ENCODE measurements at regions not wholly inside any gene's neighbourhood (a gene's known extent, or its start where the extent isn't known, plus 50 kb on each side); places are given as distances from the start of the nearest gene placed in this dataset.
"Not testable (repeated sequence)": the region's sequence is repeated elsewhere in the genome, so short reads cannot be mapped to it uniquely, and the experiment has no call there.

DNA sequence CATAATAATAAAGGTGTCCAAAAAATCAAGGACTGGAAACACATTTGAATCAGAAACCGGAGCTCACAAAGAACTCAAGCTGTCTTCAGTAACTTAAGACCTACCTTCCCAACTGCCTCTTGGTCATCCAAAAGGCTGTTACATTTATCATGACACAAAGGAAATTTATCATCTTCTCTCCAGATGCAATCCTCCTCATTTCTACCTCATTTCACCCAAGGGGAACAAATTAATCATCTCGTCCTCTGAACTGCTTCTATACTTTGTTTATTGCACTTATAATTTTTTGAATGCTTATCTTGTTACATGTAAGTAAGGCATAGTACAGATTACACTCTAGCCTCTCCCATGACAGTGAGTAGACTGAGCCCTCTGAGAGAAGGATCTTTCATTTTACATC, 105.1 kb upstream of the RGPD4 start:
- no peak for TF ChIP-seq POLR2A (IDR thresholded peaks at IDR 0.05)
- no peak for DNase-seq
- intact Hi-C loops (cut with DNase I; ENCODE audit: low total_unique reads): no loop called here
- Histone ChIP-seq H3K36me3 (no peaks in the 10 kb centered on the region), H3K4me3 (no peak overlapping the region), H3K4me1 (no peaks in the 10 kb centered on the region), H3K9me3 (no peaks in the 10 kb centered on the region), H3K27me3 (no peaks in the 10 kb centered on the region), H3K27ac (no peak overlapping the region)

DNA sequence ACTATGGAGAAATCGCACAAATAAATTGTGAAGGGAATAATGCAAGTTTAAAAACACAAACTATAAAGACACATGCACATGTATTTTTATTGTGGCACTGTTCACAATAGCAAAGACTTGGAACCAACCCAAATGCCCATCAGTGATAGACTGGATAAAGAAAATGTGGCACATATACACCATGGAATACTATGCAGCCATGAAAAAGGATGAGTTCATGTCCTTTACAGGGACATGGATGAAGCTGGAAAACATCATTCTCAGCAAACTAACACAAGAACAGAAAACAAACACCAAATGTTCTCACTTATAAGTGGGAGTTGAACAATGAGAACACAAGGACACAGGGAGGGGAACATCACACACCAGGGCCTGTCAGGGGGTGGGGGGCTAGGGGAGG, 100.9 kb upstream of the RGPD4 start:
- H3K4me3 ChIP-seq; H3K9me3 ChIP-seq; H3K27ac ChIP-seq; intact Hi-C loops (cut with DNase I; ENCODE audit: low total_unique reads); DNase-seq; H3K4me1 ChIP-seq; H3K36me3 ChIP-seq; H3K27me3 ChIP-seq: not testable (repeated sequence)

DNA sequence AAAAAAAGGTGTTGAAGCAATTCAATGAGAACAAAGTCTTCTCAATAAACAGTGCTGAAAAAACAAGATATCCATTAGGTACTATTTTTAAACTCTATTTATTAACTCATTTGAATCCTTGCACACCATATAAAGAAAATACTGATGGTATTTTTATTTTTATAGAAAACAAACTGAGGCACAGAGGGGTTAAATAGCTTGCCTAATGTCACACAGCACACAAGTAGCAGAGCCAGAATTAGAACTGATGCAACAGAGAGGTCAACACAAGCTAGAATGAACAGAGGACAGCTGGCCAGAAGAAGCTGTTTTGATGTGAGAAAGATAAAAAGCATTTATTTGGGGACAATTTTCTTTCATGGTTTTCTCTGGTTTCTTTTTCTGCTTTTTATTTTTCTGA, 99.4 kb upstream of the RGPD4 start:
- TF ChIP-seq, protein P1, sequence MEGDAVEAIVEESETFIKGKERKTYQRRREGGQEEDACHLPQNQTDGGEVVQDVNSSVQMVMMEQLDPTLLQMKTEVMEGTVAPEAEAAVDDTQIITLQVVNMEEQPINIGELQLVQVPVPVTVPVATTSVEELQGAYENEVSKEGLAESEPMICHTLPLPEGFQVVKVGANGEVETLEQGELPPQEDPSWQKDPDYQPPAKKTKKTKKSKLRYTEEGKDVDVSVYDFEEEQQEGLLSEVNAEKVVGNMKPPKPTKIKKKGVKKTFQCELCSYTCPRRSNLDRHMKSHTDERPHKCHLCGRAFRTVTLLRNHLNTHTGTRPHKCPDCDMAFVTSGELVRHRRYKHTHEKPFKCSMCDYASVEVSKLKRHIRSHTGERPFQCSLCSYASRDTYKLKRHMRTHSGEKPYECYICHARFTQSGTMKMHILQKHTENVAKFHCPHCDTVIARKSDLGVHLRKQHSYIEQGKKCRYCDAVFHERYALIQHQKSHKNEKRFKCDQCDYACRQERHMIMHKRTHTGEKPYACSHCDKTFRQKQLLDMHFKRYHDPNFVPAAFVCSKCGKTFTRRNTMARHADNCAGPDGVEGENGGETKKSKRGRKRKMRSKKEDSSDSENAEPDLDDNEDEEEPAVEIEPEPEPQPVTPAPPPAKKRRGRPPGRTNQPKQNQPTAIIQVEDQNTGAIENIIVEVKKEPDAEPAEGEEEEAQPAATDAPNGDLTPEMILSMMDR (IDR thresholded peaks at IDR 0.05): no peak
- no peak for TF ChIP-seq POLR2A (IDR thresholded peaks at IDR 0.05)
- no peak for DNase-seq
- Histone ChIP-seq H3K4me1 (no peaks in the 10 kb centered on the region), H3K27me3 (no peaks in the 10 kb centered on the region), H3K27ac (no peak overlapping the region), H3K9me3 (no peaks in the 10 kb centered on the region), H3K36me3 (no peaks in the 10 kb centered on the region), H3K4me3 (no peak overlapping the region)
- intact Hi-C loops (cut with DNase I; ENCODE audit: low total_unique reads): no loop called here

DNA sequence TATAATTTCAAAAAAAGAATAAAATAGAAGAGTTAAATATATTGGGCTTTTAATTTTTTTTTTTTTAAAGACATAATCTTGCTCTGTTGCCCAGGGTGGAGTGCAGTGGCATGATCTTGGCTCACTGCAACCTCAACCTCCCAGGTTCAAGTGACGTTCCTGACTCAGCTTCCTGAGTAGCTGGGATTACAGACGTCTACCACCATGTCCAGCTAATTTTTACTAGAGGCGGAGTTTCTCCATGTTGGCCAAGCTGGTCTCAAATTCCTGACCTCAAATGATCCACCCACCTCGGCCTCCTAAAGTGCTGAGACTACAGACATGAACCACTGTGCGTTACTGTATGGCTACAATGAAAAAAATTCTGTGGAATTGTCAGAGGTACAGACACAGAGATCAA, 98.1 kb upstream of the RGPD4 start:
- H3K27me3 ChIP-seq: no peaks in the 10 kb centered on the region
- TF ChIP-seq, protein P1 (IDR thresholded peaks at IDR 0.05): no peak
- no peak for TF ChIP-seq POLR2A (IDR thresholded peaks at IDR 0.05)
- H3K9me3 ChIP-seq: no peaks in the 10 kb centered on the region
- H3K4me1 ChIP-seq: no peaks in the 10 kb centered on the region
- no peak overlapping the region for H3K27ac ChIP-seq
- DNase-seq: no peak
- no peak overlapping the region for H3K4me3 ChIP-seq
- H3K36me3 ChIP-seq: no peaks in the 10 kb centered on the region
- intact Hi-C loops (cut with DNase I; ENCODE audit: low total_unique reads): no loop called here

DNA sequence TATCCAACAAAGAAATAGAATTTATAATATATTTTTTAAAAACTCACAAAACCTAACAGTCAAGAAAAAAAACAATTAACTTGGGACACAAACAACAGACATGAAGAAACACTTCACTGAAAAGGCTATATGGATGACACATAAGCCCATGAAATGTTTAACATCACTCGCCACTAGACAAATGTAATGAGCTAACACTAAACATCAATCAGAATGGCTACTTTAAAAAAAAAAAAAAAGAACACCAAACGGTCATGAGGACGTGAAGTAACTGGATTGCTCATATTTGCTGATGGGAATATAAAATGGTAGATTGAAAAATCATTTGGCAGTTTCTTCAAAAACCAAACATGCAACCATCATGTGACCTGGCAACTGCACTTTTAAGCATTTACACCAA, 97.3 kb upstream of the RGPD4 start:
- intact Hi-C loops (cut with DNase I; ENCODE audit: low total_unique reads): no loop called here
- no peaks in the 10 kb centered on the region for H3K9me3 ChIP-seq
- H3K4me3 ChIP-seq: no peak overlapping the region
- no peaks in the 10 kb centered on the region for H3K4me1 ChIP-seq
- TF ChIP-seq POLR2A (IDR thresholded peaks at IDR 0.05): no peak
- TF ChIP-seq, protein P1 (IDR thresholded peaks at IDR 0.05): no peak
- no peak overlapping the region for H3K27ac ChIP-seq
- H3K27me3 ChIP-seq: no peaks in the 10 kb centered on the region
- DNase-seq: no peak
- H3K36me3 ChIP-seq: no peaks in the 10 kb centered on the region

DNA sequence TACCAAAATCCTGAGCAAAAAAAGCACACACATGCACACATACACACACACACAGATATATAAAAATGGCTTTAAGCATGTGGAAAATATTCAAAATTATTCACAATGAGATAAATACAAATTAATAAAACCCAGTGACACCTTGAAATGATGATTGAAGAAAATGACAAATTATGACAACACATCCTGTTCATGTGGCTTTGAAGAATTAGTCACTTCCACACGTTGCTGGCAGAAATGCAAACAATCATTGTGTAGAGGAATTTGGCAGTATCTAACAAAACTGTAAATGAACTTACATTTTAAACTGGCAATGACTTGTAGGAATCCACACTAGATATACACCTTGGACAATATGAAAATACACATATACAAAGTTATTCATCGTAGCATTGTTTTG, 95.8 kb upstream of the RGPD4 start:
- no peaks in the 10 kb centered on the region for H3K4me1 ChIP-seq
- no peaks in the 10 kb centered on the region for H3K27me3 ChIP-seq
- no peak for TF ChIP-seq POLR2A (IDR thresholded peaks at IDR 0.05)
- TF ChIP-seq, protein P1 (IDR thresholded peaks at IDR 0.05): no peak
- intact Hi-C loops (cut with DNase I; ENCODE audit: low total_unique reads): no loop called here
- H3K27ac ChIP-seq: no peak overlapping the region
- DNase-seq: no peak
- no peak overlapping the region for H3K4me3 ChIP-seq
- H3K9me3 ChIP-seq: no peaks in the 10 kb centered on the region
- H3K36me3 ChIP-seq: no peaks in the 10 kb centered on the region

Measured in uterus (tissue), 3 donors.